Renal pelvis (tissue), 1 donor: ENCODE measurements at regions not wholly inside any gene's neighbourhood (a gene's known extent, or its start where the extent isn't known, plus 50 kb on each side); places are given as distances from the start of the nearest gene placed in this dataset.

Experiments used
- DNase-seq: peaks from one replicate; pipeline ENCODE4 v3.0.0-alpha.2; 2013

DNA sequence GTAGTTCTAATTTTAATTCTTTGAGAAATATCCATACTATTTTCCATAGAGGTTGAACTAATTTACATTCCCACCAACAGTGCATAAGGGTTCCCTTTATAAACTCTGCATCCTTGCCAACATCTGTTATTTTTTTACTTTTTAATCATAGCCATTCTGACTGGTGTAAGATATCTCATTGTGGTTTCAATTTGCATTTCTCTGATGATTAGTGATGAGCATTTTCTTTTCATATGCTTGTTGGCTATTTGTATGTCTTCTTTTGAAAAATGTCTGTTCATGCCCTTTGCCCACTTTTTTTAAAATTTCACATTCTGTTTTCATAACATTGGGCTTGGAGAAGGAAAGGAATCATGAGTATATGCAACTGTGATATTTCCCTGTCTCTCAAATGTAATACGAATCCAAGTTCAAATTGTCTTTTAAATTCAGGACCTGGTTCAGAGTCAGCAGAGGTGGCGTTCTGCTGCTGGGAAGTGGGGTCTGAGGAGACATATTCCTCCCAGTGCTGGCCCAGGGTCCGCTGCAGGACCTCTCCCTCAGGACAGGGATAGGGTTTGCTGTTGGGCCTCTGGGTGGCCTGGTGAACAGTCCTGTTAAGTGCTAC lies 81.2 kb upstream of the ETV6 start:
- DNase-seq: no peak

DNA sequence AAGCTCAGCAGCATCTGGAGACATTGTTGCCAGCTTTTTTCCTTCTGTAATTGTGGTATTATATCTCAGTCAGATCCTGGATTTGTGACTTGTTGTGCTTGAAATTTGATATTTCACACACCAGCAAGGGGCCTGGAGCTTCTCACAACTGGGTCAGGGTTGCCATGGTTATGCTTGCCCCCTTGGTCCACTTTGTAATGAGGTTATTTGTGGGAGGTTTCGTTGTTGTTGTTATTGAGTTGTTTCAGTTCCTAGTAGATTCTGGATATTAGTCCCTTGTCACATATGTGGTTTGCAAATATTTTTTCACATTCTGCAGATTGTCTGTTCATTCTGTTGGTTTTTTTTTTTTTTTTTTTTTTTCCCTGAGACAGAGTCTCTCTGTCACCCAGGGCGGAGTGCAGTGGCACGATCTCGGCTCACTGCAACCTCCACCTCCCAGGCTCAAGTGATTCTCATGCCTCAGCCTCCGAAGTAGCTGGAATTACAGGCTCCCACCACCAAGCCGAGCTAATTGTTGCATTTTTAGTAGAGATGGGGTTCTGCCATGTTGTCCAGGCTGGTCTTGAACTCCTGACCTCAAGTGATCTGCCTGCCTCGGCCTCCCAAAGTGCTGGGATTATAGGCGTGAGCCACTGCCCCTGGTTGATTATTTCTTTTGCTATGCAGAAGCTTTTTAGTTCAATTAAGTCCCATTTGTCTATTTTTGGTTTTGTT lies 80.6 kb upstream of the ETV6 start:
- peak; percentile 48 for DNase-seq

DNA sequence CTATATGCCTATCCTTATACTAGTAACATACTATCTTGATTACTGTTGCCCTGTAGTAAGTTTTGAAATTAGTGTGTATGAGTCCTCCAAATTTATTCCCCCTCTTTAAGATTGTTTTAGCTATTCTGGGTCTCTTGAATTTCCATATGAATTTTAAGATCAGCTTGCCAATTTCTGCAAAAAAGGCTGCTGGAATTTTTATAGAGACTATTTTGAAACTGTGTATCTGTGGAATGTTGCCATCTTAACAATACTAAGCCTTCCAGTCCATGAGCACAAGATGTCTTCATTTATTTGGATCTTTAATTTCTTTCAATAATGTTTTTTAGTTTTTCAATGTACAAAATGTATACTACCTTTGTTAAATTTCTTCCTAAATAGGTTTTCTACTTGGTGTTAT lies 79.8 kb upstream of the ETV6 start:
- no peak for DNase-seq

DNA sequence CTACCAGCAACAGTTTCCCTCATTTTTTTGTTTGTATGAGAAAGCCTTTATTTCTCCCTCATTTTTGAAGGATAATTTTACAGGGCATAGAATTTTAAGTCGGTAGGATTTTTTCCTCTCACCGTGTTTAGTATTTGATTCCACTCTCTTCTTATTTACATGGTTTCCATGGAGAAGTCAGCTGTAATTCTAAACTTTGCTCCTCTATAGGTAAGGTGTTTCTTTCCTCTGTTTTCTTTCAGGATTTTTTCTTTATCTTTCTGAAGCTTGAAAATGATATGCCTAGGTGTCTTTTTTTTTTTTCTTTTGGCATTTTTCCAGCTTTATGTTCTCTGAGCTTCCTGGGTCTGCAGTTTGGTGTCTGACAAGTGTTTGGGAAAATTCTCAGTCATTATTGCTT lies 75.6 kb upstream of the ETV6 start:
- DNase-seq: no peak

DNA sequence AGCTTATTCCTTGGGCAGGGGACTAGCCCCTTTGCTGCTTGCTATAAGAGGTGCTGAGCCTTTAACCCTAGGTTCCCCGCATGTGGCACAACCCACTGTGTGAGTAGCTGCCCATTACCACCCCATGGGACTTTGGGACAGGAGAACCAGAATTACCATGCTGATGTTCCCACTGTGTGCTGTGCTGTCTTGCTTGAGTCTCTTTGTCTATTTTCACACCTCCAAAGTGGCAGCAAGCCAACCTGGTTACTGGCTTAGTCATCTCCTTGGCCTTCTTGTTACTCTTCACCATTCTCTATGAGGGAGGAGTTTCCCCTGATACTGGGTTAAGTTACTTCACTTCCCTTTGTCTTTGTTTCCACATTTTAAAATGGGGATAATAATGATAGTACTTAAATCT lies 73.4 kb upstream of the ETV6 start:
- DNase-seq: no peak

DNA sequence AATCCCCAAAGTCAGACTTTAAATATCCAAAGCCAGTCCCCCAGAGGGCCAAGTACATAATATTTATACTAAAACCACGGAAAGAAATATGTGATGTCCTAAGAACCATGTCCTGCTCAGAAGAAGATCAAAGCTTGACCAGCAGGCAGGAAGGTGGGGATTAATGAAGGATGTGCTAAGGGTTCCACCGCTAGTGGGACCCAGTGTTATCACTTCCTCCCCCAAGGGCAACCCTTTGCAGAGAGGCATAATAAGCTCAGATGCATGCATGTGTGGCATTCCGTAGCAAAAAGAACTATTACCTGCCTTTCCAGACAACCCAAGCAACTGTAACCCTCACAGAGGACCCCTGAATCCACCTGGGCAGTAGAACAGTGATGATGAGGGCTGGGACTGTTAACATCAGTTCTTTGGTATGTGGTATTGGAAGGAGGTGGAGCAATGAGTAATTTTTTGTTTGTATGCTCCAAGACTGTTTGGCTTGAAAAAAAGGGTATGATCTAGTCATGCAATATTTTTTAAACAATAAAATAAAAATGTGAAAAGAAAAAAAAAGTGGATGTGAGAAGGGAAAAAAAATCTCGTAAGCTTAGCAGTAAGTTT lies 71.7 kb upstream of the ETV6 start:
- no peak for DNase-seq

DNA sequence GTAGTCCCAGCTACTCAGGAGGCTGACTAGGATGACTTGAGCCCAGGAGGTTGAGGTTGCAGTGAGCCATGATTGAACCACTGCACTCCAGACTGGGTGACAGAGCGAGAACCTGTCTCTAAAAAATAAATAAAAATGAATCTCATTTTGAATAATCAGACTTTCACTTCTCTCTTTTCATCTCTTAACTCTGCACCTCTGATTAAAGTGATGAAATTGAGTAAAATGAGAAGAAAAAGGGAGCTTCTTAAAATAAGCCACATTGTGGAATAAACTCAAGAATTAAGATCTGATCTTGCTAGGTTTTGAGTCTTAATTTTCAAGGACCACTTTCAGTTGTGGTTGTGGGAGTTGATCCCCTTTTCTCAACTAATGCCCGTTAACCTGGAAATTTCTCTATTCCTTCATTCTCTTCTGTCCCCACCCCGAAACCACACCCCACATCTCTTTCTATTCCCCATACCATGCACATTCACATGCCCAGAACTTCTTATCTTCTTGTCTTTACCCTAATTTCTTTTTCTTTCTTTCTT lies 70.9 kb upstream of the ETV6 start:
- no peak for DNase-seq

DNA sequence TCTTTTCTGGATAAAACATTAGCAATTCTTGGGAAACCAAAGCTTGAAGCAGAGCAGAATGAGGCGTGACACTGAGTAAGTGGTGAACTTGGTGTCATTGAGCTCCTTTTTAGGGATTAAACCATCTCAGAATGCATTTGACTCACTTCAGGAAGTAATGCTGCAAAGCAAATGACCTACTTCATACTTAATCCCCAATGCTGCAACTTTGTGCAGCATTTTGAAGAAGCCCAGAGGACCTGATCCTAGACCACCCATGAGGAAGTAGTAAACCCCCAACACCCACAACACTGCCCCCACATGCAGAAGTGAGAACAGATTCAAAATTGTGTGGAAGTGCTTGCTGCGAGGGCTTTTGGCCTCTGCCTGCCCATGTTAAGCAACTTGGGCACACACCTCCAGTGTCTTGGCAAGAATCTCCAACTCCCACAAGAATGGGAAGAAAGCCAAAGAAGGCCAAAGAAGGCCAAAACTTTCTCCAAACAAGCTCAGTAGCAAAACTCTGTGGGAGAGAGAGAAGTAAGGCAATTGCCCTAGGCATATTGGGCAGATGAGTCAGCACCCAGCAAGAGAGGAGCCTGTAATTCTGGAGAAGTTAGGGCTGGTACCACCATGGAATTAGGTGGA lies 69.2 kb upstream of the ETV6 start:
- no peak for DNase-seq

DNA sequence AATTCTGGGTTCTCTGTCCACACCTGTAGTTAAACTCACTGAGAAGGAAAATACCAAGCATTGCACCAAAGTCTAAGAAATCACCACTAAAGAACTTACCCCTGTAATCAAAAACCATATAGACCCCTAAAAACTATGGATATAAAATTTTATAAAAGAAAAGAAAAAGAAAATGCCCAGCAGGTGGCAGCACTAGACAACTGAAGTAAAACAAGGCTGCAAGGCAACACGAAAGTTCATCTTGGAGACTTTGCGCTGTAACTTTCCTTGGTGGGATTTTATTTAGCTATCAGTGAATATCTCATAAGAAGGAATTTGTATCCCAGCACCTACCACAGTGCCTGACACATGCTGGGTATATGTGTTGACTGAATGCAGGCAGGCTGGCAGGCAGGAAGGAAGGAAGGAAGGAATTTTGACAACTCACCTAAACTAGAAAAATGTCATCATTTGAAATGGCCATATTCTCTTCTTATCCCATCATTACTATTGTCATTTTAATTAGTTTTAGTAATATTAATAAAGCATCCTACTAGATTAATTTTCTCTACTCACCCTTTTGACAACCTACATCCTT lies 68.2 kb upstream of the ETV6 start:
- peak; percentile 73 for DNase-seq

DNA sequence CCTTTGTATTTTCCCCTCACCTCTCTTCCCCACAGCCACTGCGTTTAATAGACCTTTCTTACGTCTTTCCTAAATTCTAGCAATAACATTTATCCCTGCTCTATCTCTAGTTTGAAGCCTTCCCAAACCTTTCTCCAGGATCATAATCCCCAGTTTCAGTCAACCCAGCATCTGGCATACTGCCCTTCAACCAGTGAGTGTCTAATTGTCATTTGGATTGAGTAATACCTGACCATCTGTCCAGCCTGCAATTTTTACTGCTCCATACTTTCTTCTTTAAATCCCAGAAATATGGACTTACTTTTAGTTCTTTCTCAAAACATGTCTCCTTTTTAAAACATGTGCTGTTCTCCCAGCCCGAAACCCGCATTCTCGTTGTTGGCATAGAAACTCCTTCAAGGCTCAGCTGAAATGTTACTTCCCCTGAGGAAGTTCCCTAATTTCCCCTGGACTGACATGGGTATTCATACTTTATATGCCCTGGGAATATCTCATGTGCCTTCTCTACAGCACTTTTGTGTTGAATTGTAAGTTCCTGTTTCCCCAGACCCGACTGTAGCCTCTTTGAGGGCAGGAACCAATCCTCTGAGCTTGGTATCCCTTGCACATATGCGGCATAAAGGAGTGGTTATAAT lies 65.1 kb upstream of the ETV6 start:
- DNase-seq: no peak

DNA sequence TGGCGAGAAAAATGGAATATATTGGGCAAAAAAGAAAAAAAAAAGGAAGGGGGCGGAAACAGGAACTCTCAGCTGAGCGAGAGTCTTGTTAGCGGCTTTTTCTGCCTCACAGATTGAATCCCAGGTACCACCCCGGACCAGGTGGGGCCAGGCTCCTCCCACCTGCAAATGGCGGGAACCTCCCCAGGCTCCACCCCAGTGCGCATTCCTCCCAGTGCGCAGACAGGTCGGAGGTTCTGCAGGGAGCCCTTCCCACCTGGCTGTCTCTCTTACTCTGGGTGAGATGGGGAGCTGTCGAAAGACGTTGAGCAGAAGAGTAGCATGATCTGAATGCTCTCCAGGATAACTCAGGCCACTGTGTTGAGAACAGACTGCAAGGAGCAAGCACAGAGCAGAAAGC lies 57.0 kb upstream of the ETV6 start:
- DNase-seq: no peak

DNA sequence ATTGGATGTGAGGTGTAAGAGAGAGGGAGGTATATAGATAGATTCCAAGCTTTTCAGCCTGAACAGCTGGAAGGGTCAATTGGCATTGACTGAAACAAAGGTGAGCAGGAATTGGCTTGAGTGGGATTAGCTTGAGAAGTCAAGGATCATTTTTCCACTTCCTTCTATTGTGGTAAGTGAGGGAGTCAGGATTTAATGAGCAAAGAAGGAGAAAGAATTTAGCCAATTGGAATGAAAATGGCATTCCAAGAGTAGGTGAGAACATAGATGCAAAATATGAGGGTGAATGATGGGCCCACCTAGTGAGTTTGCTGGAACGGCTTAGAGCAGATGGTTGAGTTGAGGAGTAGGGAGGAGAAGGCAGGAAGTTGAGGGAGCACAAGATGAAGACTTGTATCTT lies 56.5 kb upstream of the ETV6 start:
- DNase-seq: no peak

DNA sequence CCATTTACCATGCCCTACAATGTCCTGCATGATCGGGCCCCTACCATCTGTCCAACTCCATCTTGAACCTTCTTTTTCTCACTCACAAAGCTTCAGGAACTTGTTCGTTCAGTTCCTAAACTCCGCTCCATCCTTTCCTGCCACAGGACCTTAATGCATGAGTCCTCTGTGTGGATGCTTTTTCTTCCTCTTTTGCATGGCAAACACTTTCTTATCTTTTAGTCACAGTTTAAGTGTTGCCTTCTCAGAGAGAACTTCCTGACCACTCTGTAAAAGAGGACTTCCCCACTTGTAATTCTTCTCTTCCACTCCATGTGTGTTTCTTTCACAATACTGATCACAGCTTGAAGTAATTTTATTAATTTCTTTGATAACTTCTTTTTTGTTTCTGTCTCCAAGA lies 54.4 kb upstream of the ETV6 start:
- no peak for DNase-seq

DNA sequence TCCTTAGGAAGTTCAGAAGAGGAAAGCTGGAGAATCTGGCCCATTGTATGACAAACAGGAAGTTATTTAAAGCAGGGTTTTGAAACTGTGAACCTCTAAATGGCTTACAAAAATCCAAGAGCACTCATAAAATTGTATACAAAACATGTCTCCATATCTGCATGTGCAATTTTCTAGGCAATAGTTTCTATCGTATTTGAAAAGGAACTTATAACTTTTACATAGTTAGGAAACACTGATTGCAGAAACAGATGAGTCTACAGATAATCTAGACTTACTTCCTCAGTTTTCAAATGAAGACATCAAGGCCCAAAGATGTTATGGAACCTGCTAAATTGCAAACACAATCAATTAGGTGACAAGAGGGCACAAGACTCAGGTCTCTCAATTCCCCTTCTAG lies 53.3 kb upstream of the ETV6 start:
- DNase-seq: no peak

DNA sequence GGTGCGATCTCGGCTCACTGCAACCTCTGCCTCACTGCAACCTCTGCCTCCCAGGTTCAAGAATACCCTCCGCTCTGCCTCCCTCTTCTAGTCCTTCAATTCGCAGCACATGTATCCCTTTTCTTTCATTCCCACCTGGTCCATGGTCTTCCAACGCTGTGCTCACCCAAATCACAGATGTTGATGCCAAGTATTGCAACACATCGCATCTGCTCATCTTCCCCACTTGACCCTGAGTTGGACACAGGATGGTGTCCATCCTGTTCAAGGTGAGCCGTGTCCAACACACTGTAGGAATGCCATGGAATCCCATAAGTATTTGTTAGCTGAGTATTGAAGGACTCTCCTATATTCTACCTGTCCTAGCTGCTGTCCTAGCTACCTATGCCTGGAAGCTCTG lies 50.6 kb upstream of the ETV6 start:
- no peak for DNase-seq
